Activated B cell treated with CpG ODN at 0.5 μM for 24 hours (primary cell): ENCODE measurements at regions not wholly inside any gene's neighbourhood (a gene's known extent, or its start where the extent isn't known, plus 50 kb on each side); places are given as distances from the start of the nearest gene placed in this dataset.
"Not testable (repeated sequence)": the region's sequence is repeated elsewhere in the genome, so short reads cannot be mapped to it uniquely, and the experiment has no call there.

Experiments used
- ATAC-seq: fragments of 200-7000 bp; cut with Tn5 transposase; one replicate; pipeline ENCODE4 v1.10.0; 2021; ENCODE audit warnings: low read depth, mild to moderate bottlenecking, moderate library complexity
- CTCF ChIA-PET: fragments of 350-600 bp; sonication (Branson Sonifier 250); formaldehyde crosslinking; loops from one replicate; lab custom pipeline; 2021; ENCODE audit warnings: antibody characterized with exemption; lab: Charles Lee
- POLR2A ChIA-PET: fragments of 350-600 bp; sonication (Branson Sonifier 250); formaldehyde crosslinking; loops from one replicate; lab custom pipeline; 2021; ENCODE audit warnings: antibody characterized with exemption; lab: Charles Lee
- DNase-seq: peaks from one replicate; pipeline ENCODE4 v3.0.0; 2022
- H3K27ac Mint-ChIP-seq: one replicate; pipeline ENCODE4 v1.8.0; 2020; ENCODE audit warnings: mixed read lengths
- H3K27me3 Mint-ChIP-seq: one replicate; pipeline ENCODE4 v1.8.0; 2021; ENCODE audit warnings: mixed read lengths
- H3K36me3 Mint-ChIP-seq: one replicate; pipeline ENCODE4 v1.8.0; 2021; ENCODE audit warnings: low read depth, mixed read lengths
- H3K4me1 Mint-ChIP-seq: one replicate; pipeline ENCODE4 v1.8.0; 2021; ENCODE audit warnings: mixed read lengths
- H3K4me3 Mint-ChIP-seq: one replicate; pipeline ENCODE4 v1.8.0; 2020; ENCODE audit warnings: mild to moderate bottlenecking, mixed read lengths
- H3K9me3 Mint-ChIP-seq: one replicate; pipeline ENCODE4 v1.8.0; 2020; ENCODE audit warnings: mixed read lengths
- CTCF ChIP-seq: fragments of 200-600 bp; IDR thresholded peaks from one replicate; pipeline ENCODE4 v1.8.0; 2022; ENCODE audit warnings: antibody characterized with exemption, mild to moderate bottlenecking
- intact Hi-C: fragments of 100-400 bp; cut with micrococcal nuclease; formaldehyde crosslinking; loops from one replicate; pipeline ENCODE4 v1.15.1; 2024

DNA sequence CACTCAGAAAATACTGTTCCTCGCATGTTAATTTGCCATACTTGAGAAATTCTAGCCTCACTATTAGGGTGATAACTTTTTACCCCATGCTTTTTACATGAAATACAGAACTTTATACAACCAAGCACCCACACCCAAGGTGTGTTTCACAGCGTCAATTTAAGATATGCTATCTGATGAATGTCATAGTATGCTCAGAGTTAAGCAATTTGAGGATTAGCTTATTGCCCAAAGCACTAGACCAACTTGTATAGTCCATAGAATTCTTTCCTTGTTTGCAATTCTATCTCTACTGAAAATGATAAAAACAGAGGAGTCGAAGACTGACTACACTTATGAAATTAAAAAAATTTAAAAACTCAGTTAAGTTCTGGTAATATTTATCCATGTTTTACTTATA, 82.1 kb upstream of the CARMIL1 start:
- TF ChIP-seq CTCF = no peak
- Mint-ChIP-seq H3K4me3 (no peak overlapping the region), H3K27me3 (no peaks in the 10 kb centered on the region), H3K27ac (no peak overlapping the region), H3K9me3 (no peaks in the 10 kb centered on the region), H3K36me3 (no peaks in the 10 kb centered on the region), H3K4me1 (no peaks in the 10 kb centered on the region)
- no peak for DNase-seq
- intact Hi-C loops = no loop called here
- CTCF ChIA-PET = no interaction called here
- no peak for ATAC-seq
- POLR2A ChIA-PET = no interaction called here

DNA sequence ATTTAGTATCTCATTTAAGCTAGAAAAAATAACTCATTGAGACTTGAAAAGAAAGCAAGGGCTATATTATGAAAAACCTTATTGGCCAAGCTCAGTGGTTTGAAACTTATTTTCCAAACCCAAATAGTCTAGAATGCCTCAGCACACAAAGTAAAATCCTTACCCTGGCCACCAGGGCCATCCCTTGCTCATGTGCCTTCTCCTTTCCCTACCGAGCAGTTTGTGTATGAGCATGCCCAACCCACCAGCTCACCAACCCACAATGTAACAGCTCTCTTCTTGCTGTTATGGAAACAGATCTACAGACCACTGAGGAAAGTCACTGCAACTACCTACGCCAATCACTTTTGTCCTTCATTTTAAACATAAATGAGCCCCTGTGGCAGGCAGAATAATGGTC, 79.6 kb upstream of the CARMIL1 start:
- no peaks in the 10 kb centered on the region for H3K4me1 Mint-ChIP-seq
- H3K27ac Mint-ChIP-seq = no peak overlapping the region
- POLR2A ChIA-PET = no interaction called here
- ATAC-seq (no peak), DNase-seq (no peak)
- no peaks in the 10 kb centered on the region for H3K36me3 Mint-ChIP-seq
- CTCF ChIA-PET = interaction anchor here (0.6 to 1.8 kb wide), 2 partner anchors 24 to 47 kb away, joined by 3 to 5 read pairs; no protein-coding TSS in a partner anchor
- intact Hi-C loops = no loop called here
- TF ChIP-seq CTCF = no peak
- H3K4me3 Mint-ChIP-seq = no peak overlapping the region
- H3K27me3 Mint-ChIP-seq = no peaks in the 10 kb centered on the region
- no peaks in the 10 kb centered on the region for H3K9me3 Mint-ChIP-seq

GRCh38 chr6:25202504-25202903, 76.7 kb upstream of the CARMIL1 start:
- no peak for TF ChIP-seq CTCF
- Mint-ChIP-seq H3K27me3 (peaks cover 3% of the 10 kb centered on the region), H3K4me3 (no peak overlapping the region), H3K27ac (no peak overlapping the region), H3K4me1 (no peaks in the 10 kb centered on the region), H3K36me3 (no peaks in the 10 kb centered on the region), H3K9me3 (peaks cover 3% of the 10 kb centered on the region)
- intact Hi-C loops = no loop called here
- ATAC-seq (no peak), DNase-seq (no peak)
- POLR2A ChIA-PET = no interaction called here
- CTCF ChIA-PET = no interaction called here

- no peak overlapping the region for H3K4me3 Mint-ChIP-seq
- ChIA-PET CTCF (no interaction called here), POLR2A (no interaction called here)
- H3K4me1 Mint-ChIP-seq = no peaks in the 10 kb centered on the region
- no peak for TF ChIP-seq CTCF
- intact Hi-C loops = no loop called here
- H3K27ac Mint-ChIP-seq = no peak overlapping the region
- peaks cover 6% of the 10 kb centered on the region for H3K27me3 Mint-ChIP-seq
- ATAC-seq (no peak), DNase-seq (no peak)
- H3K36me3 Mint-ChIP-seq = no peaks in the 10 kb centered on the region
- peaks cover 6% of the 10 kb centered on the region for H3K9me3 Mint-ChIP-seq
Observed at GRCh38 chr6:25205629-25206028, 73.5 kb upstream of the CARMIL1 start.

- ATAC-seq, H3K4me3 Mint-ChIP-seq, H3K27ac Mint-ChIP-seq, DNase-seq, H3K9me3 Mint-ChIP-seq, CTCF ChIA-PET, intact Hi-C loops, POLR2A ChIA-PET, H3K36me3 Mint-ChIP-seq, H3K4me1 Mint-ChIP-seq: not testable (repeated sequence)
- H3K27me3 Mint-ChIP-seq = peaks cover 16% of the 10 kb centered on the region
Observed at GRCh38 chr6:25207453-25208155, 71.6 kb upstream of the CARMIL1 start.
